SK-N-MC (cell line): ENCODE measurements at regions not wholly inside any gene's neighbourhood (a gene's known extent, or its start where the extent isn't known, plus 50 kb on each side); places are given as distances from the start of the nearest gene placed in this dataset.

ENCODE experiments used
- DNase-seq: peaks from one replicate; pipeline ENCODE4 v3.0.0-alpha.2; 2011; ENCODE audit warnings: low read depth, low spot score
- H3K27ac ChIP-seq: fragments of 200-600 bp; sonication (generic); 2 replicates; pipeline ENCODE4 v1.5.1; 2016; ENCODE audit warnings: mixed run types
- H3K36me3 ChIP-seq: fragments of 200-600 bp; sonication (generic); 2 replicates; pipeline ENCODE4 v1.6.1; 2017; ENCODE audit warnings: antibody characterized with exemption, low read length, mixed read lengths; ENCODE audit not compliant: insufficient read depth
- H3K4me3 ChIP-seq: fragments of 200-600 bp; sonication (generic); 2 replicates; pipeline ENCODE4 v1.5.1; 2016
- H3K9ac ChIP-seq: fragments of 200-600 bp; sonication (generic); 2 replicates; pipeline ENCODE4 v1.8.0; 2017; ENCODE audit warnings: mixed run types, mixed read lengths; ENCODE audit not compliant: insufficient read length
- H3K9me3 ChIP-seq: fragments of 200-600 bp; sonication (generic); 2 replicates; pipeline ENCODE4 v1.6.1; 2017; ENCODE audit warnings: low read depth, mild to moderate bottlenecking, antibody characterized with exemption, low read length, moderate library complexity, mixed read lengths
- EZH2 ChIP-seq: fragments of 200-600 bp; sonication (generic); IDR thresholded peaks from one replicate; pipeline ENCODE4 v1.6.1; 2017; ENCODE audit warnings: antibody characterized with exemption
- FOXP2 ChIP-seq: optimal IDR thresholded peaks from 2 replicates; pipeline ENCODE3; 2011; ENCODE audit warnings: mild to moderate bottlenecking, moderate library complexity; ENCODE audit not compliant: insufficient read depth; ENCODE audit errors: extremely low read length, control extremely low read depth
- POLR2AphosphoS5 ChIP-seq: IDR thresholded peaks from 2 replicates; pipeline ENCODE4 v1.6.1; 2012; ENCODE audit warnings: mild to moderate bottlenecking, low read depth, low read length, borderline replicate concordance

DNA sequence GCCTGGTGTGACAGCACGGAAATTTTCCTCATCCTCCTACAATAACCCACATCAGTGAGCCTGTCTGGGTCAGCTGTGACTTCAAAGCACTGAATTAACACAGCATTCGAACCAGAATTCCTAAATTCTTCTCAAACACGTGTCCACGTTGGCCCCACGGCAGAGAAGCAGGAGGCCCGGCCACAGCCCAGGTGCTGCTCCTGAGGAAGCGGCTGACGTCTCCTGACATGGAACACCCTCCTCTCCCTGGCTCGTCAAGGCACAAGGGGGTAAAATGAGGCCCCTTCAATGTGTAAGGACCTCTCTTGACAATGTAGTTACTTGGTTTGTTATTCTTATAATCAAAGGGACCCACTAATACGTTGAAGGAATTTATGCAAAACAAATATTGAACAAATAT, 156.3 kb upstream of the GSC start:
- no peaks in the 10 kb centered on the region for H3K9me3 ChIP-seq
- TF ChIP-seq POLR2AphosphoS5, result no peak
- TF ChIP-seq FOXP2, result no peak
- no peak for TF ChIP-seq EZH2
- no peak overlapping the region for H3K9ac ChIP-seq
- H3K4me3 ChIP-seq, result no peak overlapping the region
- H3K36me3 ChIP-seq, result no peaks in the 10 kb centered on the region
- no peak overlapping the region for H3K27ac ChIP-seq
- DNase-seq, result no peak

DNA sequence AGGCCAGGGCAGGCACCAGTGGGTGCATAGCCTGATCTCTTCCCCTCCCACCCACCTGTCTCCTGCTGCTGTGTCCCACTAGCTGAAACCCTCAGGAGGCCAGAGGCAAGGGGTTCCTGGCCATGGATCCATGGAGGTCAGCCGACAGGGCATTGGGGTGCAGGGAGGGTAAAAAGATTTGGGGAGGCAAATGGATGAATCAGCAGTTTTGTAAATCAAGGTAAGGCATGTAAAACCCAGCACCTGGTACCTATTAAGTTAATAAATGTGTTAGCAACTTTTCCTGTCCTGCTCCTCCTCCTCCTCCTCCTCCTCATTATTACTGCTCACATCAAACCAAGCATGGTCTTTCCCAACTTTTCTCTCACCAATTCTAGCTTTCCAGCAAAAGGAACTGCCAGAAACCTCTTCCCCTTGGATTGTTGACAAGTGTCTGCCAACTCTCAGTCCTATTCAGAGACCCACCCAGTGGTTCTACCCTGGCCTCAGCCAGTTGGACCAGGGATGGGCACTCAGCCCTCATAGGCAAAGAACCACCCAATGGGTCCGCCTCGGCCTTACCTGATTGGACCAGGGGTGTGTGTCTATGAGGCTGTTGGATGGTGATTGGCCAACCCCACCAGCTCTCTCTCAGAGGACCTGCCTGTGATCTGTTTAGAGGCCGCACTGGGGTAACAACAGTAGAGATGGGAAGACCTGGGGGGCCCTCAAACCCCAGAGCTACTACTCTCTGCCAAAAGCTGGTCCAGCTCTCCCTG, 155.7 kb upstream of the GSC start:
- TF ChIP-seq FOXP2 (no peak), EZH2 (no peak), POLR2AphosphoS5 (no peak)
- Histone ChIP-seq H3K4me3 (no peak overlapping the region), H3K27ac (no peak overlapping the region), H3K9me3 (no peaks in the 10 kb centered on the region), H3K36me3 (no peaks in the 10 kb centered on the region), H3K9ac (no peak overlapping the region)
- no peak for DNase-seq

DNA sequence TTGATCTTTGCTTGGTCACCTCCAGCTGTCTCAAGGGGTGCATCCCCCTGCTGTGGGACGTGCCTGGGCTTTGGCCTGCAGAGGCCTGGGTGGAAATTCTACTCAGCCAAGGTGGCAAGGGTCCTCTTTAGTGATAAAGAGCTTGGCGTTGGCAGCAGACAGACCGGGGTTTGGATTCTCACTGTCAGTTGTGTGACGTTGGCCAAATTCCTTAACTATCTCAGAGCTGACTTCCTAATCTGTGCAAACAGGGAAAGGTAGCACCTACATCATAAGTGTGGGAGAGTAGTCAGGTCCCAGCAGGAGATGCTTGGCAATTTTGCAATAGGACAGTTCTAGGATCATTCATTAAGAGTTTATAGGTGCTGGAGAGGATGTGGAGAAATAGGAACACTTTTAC, 154.3 kb upstream of the GSC start:
- H3K27ac ChIP-seq, result no peak overlapping the region
- no peaks in the 10 kb centered on the region for H3K9me3 ChIP-seq
- no peak overlapping the region for H3K4me3 ChIP-seq
- no peaks in the 10 kb centered on the region for H3K36me3 ChIP-seq
- TF ChIP-seq FOXP2 (no peak), EZH2 (no peak), POLR2AphosphoS5 (no peak)
- H3K9ac ChIP-seq, result no peak overlapping the region
- DNase-seq, result no peak

DNA sequence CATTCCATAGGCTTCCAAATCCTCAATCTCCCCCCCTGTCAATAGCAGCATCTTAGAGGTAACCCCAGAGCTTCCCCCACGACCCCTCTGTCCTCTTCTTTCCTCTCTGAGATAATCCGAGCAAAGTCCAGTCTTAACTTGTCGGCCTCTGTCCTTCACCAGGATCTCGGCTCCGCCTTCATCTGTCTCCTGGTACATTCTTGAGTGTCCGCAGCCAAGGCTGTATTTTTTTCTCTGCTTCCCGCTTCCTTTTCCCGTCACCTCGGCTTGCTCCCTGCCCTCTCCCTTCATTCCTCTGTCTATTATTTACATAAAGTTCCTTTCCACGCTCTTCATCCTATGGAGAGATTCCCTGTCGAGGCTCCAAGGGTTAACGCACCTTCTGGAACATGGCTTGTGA, 153.9 kb upstream of the GSC start:
- Histone ChIP-seq H3K9me3 (no peaks in the 10 kb centered on the region), H3K4me3 (no peak overlapping the region), H3K27ac (no peak overlapping the region), H3K36me3 (no peaks in the 10 kb centered on the region), H3K9ac (no peak overlapping the region)
- no peak for DNase-seq
- TF ChIP-seq FOXP2, result no peak
- no peak for TF ChIP-seq EZH2
- TF ChIP-seq POLR2AphosphoS5, result no peak

DNA sequence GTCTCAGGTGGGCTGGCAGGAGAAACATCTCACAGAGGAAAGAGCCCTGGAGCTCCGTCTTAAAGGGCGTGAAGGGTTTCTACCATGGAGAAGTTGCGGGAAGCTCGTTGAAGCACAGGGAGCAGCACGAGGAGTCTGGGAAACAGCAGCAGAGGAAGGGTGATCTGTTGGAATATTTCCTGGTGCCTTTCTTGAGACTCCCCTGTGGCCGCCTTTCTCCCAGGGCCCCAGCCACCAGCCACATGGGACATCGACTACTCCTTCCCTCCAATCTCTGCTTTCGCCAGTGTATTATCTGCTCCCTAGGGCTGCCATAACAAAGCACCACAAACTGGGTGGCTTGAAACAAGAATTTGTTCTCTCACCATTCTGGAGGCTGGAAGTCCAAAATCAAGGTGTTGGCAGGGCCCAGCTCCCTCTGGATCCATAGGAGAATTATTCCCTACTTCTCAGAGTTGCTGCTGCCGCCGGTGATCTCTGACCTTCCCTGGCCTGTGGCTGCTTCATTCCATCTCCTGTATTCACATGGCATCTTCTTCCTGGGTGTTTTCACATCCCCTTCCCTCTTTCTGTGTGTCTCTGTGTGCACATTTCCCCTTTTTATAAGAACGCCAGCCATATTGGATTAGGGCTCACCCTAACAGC, 152.8 kb upstream of the GSC start:
- no peak overlapping the region for H3K4me3 ChIP-seq
- no peak overlapping the region for H3K27ac ChIP-seq
- TF ChIP-seq FOXP2 (no peak), POLR2AphosphoS5 (no peak), EZH2 (no peak)
- H3K36me3 ChIP-seq, result no peaks in the 10 kb centered on the region
- H3K9me3 ChIP-seq, result no peaks in the 10 kb centered on the region
- no peak for DNase-seq
- no peak overlapping the region for H3K9ac ChIP-seq

DNA sequence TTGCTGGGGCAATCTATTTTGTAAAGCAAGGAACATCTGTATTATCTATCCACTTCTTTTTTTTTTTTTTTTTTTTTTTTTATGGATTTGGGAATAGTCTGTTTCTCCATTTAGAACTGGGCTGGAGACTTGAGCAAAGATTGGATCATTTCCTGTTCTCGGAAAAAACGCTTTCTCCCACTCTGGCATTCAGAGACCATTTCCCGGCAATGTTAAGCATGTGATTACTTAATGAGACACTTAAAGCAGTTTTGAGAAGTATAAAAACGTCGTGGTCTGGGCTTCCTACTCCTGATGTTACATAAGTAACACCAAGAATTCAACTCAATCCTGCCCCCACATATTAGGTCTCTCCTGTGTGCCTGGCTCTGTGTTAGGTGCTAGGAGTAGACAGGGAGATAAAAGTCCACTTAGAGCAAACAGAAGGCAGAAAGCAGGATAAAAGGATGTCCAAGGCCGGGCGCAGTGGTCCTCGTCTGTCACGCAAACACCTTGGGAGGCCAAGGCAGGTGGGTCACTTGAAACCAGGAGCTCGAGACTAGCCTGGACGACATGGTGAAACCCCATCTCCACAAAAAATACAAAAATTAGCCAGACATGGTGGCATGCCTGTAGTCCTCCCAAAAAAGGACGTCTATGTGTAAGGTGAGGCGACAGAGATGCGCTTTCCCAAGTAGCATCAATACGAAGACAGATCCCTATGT, 152.1 kb upstream of the GSC start:
- H3K4me3 ChIP-seq, result no peak overlapping the region
- H3K9me3 ChIP-seq, result no peaks in the 10 kb centered on the region
- no peaks in the 10 kb centered on the region for H3K36me3 ChIP-seq
- DNase-seq, result no peak
- no peak overlapping the region for H3K9ac ChIP-seq
- H3K27ac ChIP-seq, result no peak overlapping the region
- TF ChIP-seq POLR2AphosphoS5, result no peak
- no peak for TF ChIP-seq FOXP2
- no peak for TF ChIP-seq EZH2

DNA sequence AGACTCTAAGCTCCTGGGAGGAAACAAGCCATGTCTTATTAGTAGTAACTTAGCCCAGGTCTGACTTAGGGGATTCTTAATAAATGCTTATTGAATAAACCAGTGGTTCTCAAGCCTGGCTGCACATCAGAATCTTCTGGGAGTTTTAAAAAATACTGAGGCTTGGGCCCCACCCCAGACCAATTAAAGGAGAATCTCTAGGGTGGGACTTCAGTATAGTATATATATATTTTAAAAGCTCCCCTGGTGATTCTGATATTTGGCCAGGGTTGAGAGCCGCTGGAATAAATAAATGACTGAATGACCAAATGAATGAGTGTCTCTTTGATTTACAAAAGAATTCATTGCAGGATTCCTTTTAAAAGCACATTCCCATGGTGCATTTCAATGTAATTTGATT, 151.5 kb upstream of the GSC start:
- Histone ChIP-seq H3K9ac (no peak overlapping the region), H3K36me3 (no peaks in the 10 kb centered on the region), H3K27ac (no peak overlapping the region), H3K4me3 (no peak overlapping the region), H3K9me3 (no peaks in the 10 kb centered on the region)
- TF ChIP-seq POLR2AphosphoS5 (no peak), EZH2 (no peak), FOXP2 (no peak)
- no peak for DNase-seq

DNA sequence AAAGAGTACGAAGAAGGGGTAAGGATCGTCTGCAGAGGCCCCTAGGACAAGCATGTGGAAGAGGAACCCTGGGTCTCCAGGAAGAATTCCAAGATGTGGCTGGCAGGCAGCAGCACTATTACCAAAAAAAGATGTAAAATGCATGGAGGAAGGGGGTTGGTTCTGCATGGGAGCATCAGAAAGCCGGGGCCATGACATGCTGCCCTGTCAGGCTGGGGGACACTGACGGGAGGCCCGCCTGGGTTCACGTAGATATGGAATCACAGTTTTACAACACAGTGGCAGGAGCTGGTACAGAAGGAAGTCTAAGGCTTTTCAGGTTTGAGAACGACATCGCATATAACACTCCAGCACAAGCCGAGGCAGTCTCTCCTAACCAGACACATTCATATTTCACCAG, 150.0 kb upstream of the GSC start:
- TF ChIP-seq FOXP2 (no peak), EZH2 (no peak), POLR2AphosphoS5 (no peak)
- no peak for DNase-seq
- H3K27ac ChIP-seq, result no peak overlapping the region
- no peak overlapping the region for H3K4me3 ChIP-seq
- H3K36me3 ChIP-seq, result no peaks in the 10 kb centered on the region
- no peaks in the 10 kb centered on the region for H3K9me3 ChIP-seq
- H3K9ac ChIP-seq, result no peak overlapping the region
